HepG2 (cell line): ENCODE measurements at regions not wholly inside any gene's neighbourhood (a gene's known extent, or its start where the extent isn't known, plus 50 kb on each side); places are given as distances from the start of the nearest gene placed in this dataset.

Experiments
- ATAC-seq: fragments of 200-7000 bp; cut with Tn5 transposase; 3 replicates; pipeline ENCODE4 v1.9.1; 2020; ENCODE audit warnings: mild to moderate bottlenecking, moderate library complexity
- BruUV-seq: library from RNA; stranded (reverse); fragments of 400-500 nt; replicated peaks from 2 replicates; lab custom pipeline; 2021; lab: Mats Ljungman, UMichigan
- CTCF ChIA-PET: fragments of 300-600 bp; formaldehyde crosslinking; extraction: SDS; loops from one replicate; lab custom pipeline; 2021; ENCODE audit warnings: low total read pairs, inconsistent platforms, low intra/inter-chr PET ratio; lab: Yijun Ruan, JAX
- POLR2A ChIA-PET: fragments of 350-600 bp; sonication (Branson Sonifier 250); formaldehyde crosslinking; loops from one replicate; lab custom pipeline; 2020; ENCODE audit warnings: antibody characterized with exemption, inconsistent platforms; lab: Yijun Ruan, JAX
- DNase-seq: peaks from one replicate; pipeline ENCODE4 v3.0.0-alpha.2; 2015; ENCODE audit warnings: low spot score
- FAIRE-seq: peaks from 3 replicates; lab custom pipeline; 2011; peaks lifted over from hg19 to GRCh38; lab: Jason Lieb, UNC
- H2AFZ ChIP-seq: one replicate; pipeline ENCODE4 v1.6.1; 2011; ENCODE audit warnings: low read length, inconsistent platforms
- H3K27ac ChIP-seq: fragments of 300-600 bp; 3 replicates; pipeline ENCODE4 v1.8.0; 2011; ENCODE audit warnings: mixed run types, mild to moderate bottlenecking, mixed read lengths, low read length, inconsistent platforms; ENCODE audit not compliant: insufficient read depth; ENCODE audit errors: extremely low read length
- H3K27me3 ChIP-seq, 2 experiments: fragments of 200-600 bp in 1 of 2; 2 replicates in 1 of 2; 3 replicates in 1 of 2; pipeline versions ENCODE4 v1.6.0 to v1.8.0; 2011; ENCODE audit warnings: low read length in 2 of 2, mild to moderate bottlenecking in 2 of 2, moderate library complexity in 2 of 2, inconsistent platforms in 1 of 2; ENCODE audit not compliant: insufficient read depth in 2 of 2, control insufficient read depth in 1 of 2
- H3K36me3 ChIP-seq, 2 experiments: fragments of 200-600 bp in 1 of 2; replicated peaks in 1 of 2; 2 replicates in 1 of 2; 3 replicates in 1 of 2; pipeline versions ENCODE4 v1.5.1 to v1.8.0; 2011; ENCODE audit warnings: low read length in 2 of 2, inconsistent platforms in 1 of 2; ENCODE audit not compliant: insufficient read depth in 2 of 2, control insufficient read depth in 1 of 2
- H3K4me1 ChIP-seq: 2 replicates; pipeline ENCODE4 v1.5.1; 2012; ENCODE audit warnings: low read length, inconsistent platforms; ENCODE audit not compliant: insufficient read depth
- H3K4me2 ChIP-seq: 2 replicates; pipeline ENCODE4 v1.6.0; 2011; ENCODE audit warnings: low read depth, low read length, inconsistent platforms
- H3K4me3 ChIP-seq, 3 experiments: fragments of 200-600 bp in 1 of 3; sonication (generic), shearing (Covaris generic) in 1 of 3; replicated peaks in 1 of 3; 2 replicates each; pipeline ENCODE4 v1.5.1; 2011 to 2016; ENCODE audit warnings: low read length in 3 of 3, inconsistent platforms in 2 of 3, low read depth in 2 of 3, mild to moderate bottlenecking in 2 of 3, control low read depth in 1 of 3, mixed read lengths in 1 of 3; ENCODE audit not compliant: insufficient read depth in 1 of 3
- H3K79me2 ChIP-seq: one replicate; pipeline ENCODE4 v1.6.1; 2011; ENCODE audit warnings: low read length, inconsistent platforms; ENCODE audit not compliant: insufficient read depth
- H3K9ac ChIP-seq: 2 replicates; pipeline ENCODE4 v1.6.0; 2011; ENCODE audit warnings: mild to moderate bottlenecking, low read depth, low read length, inconsistent platforms; ENCODE audit not compliant: insufficient read depth
- H3K9me3 ChIP-seq: 2 replicates; pipeline ENCODE4 v1.5.1; 2012; ENCODE audit warnings: mild to moderate bottlenecking, low read length
- H4K20me1 ChIP-seq: 2 replicates; pipeline ENCODE4 v1.6.0; 2011; ENCODE audit warnings: inconsistent platforms, mild to moderate bottlenecking, low read length, moderate library complexity; ENCODE audit not compliant: insufficient read depth
- HMG20A ChIP-seq: IDR thresholded peaks from 2 replicates; pipeline ENCODE4 v1.6.1; 2016; ENCODE audit warnings: borderline replicate concordance
- TP53 ChIP-seq: sonication (generic); formaldehyde crosslinking; conservative IDR thresholded peaks from 2 replicates; pipeline ENCODE4 v1.4.0; 2020; ENCODE audit warnings: missing genetic modification reagents
- ZNF878 ChIP-seq: sonication (generic); formaldehyde crosslinking; IDR thresholded peaks from 2 replicates; pipeline ENCODE4 v1.8.1; 2023; ENCODE audit warnings: mild to moderate bottlenecking, missing genetic modification reagents, moderate library complexity
- WGBS: methylation state at CpG from one replicate; pipeline ENCODE4 v1.1.6; 2017; ENCODE audit warnings: low lambda C conversion rate; 5-methylcytosine and 5-hydroxymethylcytosine counted together
- in situ Hi-C: cut with HindIII; loops from 2 replicates; pipeline ENCODE4 v1.10.0; 2017; ENCODE audit warnings: low pct_unique_long_range_greater_than_20kb; ENCODE audit not compliant: extremely low pct_ligation_motif_present
- intact Hi-C: fragments of 100-400 bp; cut with micrococcal nuclease; formaldehyde crosslinking; loops from one replicate; pipeline ENCODE4 v1.10.0; 2022; ENCODE audit not compliant: unreplicated experiment
- TF ChIP-seq, protein P1 (sequence below): sonication (generic); formaldehyde crosslinking; IDR thresholded peaks from 2 replicates; pipeline ENCODE4 v1.5.1; 2020; ENCODE audit warnings: mild to moderate bottlenecking, moderate library complexity, missing genetic modification reagents
- TF ChIP-seq, protein P2 (sequence below), 2 experiments: sonication (generic) in 1 of 2; formaldehyde crosslinking in 1 of 2; IDR thresholded peaks; 2 replicates each; pipeline versions ENCODE4 v1.4.0 to v1.6.1; 2016 to 2020; ENCODE audit warnings: borderline replicate concordance in 1 of 2, low read depth in 1 of 2, mild to moderate bottlenecking in 1 of 2, missing genetic modification reagents in 1 of 2
- TF ChIP-seq, protein P3 (sequence below): IDR thresholded peaks from 2 replicates; pipeline ENCODE4 v1.6.1; 2016

DNA sequence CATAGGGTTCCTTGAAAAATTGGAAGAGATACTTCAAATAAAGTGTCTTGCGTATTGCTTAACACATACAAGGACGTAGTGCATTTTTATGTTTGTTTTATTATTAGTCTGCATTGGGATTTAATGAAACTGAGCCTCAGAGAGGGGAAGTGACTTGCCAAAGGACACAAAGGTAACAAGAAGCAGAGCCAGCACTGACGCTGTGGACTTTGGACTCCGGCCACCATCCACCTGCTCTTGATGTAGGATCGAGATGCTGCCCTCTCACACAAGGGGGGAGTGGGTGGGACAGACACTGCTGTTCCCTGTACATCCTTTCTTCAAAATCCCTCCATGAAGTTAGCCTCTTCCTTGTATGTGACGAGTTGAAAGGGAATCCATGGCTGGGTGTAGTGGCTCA lies 435.4 kb upstream of the RGMA start:
- intact Hi-C loops: no loop called here
- TF ChIP-seq ZNF878 (CRISPR knock-in tag): no peak
- TF ChIP-seq, protein P1, sequence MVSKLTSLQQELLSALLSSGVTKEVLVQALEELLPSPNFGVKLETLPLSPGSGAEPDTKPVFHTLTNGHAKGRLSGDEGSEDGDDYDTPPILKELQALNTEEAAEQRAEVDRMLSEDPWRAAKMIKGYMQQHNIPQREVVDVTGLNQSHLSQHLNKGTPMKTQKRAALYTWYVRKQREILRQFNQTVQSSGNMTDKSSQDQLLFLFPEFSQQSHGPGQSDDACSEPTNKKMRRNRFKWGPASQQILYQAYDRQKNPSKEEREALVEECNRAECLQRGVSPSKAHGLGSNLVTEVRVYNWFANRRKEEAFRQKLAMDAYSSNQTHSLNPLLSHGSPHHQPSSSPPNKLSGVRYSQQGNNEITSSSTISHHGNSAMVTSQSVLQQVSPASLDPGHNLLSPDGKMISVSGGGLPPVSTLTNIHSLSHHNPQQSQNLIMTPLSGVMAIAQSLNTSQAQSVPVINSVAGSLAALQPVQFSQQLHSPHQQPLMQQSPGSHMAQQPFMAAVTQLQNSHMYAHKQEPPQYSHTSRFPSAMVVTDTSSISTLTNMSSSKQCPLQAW (CRISPR knock-in tag): no peak
- TF ChIP-seq, protein P2, sequence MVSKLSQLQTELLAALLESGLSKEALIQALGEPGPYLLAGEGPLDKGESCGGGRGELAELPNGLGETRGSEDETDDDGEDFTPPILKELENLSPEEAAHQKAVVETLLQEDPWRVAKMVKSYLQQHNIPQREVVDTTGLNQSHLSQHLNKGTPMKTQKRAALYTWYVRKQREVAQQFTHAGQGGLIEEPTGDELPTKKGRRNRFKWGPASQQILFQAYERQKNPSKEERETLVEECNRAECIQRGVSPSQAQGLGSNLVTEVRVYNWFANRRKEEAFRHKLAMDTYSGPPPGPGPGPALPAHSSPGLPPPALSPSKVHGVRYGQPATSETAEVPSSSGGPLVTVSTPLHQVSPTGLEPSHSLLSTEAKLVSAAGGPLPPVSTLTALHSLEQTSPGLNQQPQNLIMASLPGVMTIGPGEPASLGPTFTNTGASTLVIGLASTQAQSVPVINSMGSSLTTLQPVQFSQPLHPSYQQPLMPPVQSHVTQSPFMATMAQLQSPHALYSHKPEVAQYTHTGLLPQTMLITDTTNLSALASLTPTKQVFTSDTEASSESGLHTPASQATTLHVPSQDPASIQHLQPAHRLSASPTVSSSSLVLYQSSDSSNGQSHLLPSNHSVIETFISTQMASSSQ (IDR thresholded peaks at IDR 0.05; ENCODE audit: low read depth): no peak
- TF ChIP-seq, protein P2 (CRISPR knock-in tag; IDR thresholded peaks at IDR 0.05; ENCODE audit: borderline replicate concordance): no peak
- no peak for TF ChIP-seq TP53
- TF ChIP-seq HMG20A: no peak
- TF ChIP-seq, protein P3, sequence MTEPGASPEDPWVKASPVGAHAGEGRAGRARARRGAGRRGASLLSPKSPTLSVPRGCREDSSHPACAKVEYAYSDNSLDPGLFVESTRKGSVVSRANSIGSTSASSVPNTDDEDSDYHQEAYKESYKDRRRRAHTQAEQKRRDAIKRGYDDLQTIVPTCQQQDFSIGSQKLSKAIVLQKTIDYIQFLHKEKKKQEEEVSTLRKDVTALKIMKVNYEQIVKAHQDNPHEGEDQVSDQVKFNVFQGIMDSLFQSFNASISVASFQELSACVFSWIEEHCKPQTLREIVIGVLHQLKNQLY: no peak
- TF ChIP-seq, all 625 proteins: peak for 0

More for the DNA sequence above, 435.4 kb upstream of the RGMA start:
- no peak overlapping the region for H3K4me2 ChIP-seq
- H3K27ac ChIP-seq: no peak overlapping the region
- H4K20me1 ChIP-seq: no peaks in the 10 kb centered on the region
- no TSS peak for BruUV-seq
- no peak overlapping the region for H3K9ac ChIP-seq
- ATAC-seq (no peak), DNase-seq (no peak), FAIRE-seq (no peak)
- no peaks in the 10 kb centered on the region for H3K4me1 ChIP-seq
- in situ Hi-C loops: no loop called here
- H3K4me3 ChIP-seq: no peak overlapping the region
- ChIA-PET POLR2A (no interaction called here), CTCF (no interaction called here)
- H3K36me3 ChIP-seq: no peaks in the 10 kb centered on the region
- no peaks in the 10 kb centered on the region for H3K9me3 ChIP-seq
- no peaks in the 10 kb centered on the region for H3K79me2 ChIP-seq
- WGBS: 28% methylated on average over 6 of the region's 6 CpGs
- no peak overlapping the region for H2AFZ ChIP-seq
- no peaks in the 10 kb centered on the region for H3K27me3 ChIP-seq
